T-helper 1 cell treated with Interleukin-12 subunit alpha and Interleukin-12 subunit beta and Interleukin-4 antibody, amounts not matched to agents 30 ng/mL and 1 ng/mL, for 36 hours (primary cell): ENCODE measurements at regions not wholly inside any gene's neighbourhood (a gene's known extent, or its start where the extent isn't known, plus 50 kb on each side); places are given as distances from the start of the nearest gene placed in this dataset.

Experiments used
- intact Hi-C: fragments of 100-400 bp; cut with micrococcal nuclease; formaldehyde crosslinking; loops from one replicate; pipeline ENCODE4 v1.15.1; 2024

GRCh38 chr12:4223273-4223845 is 50.2 kb upstream of the CCND2 start:
- intact Hi-C loops: no loop called here

GRCh38 chr12:4221258-4221620 is 52.3 kb upstream of the CCND2 start:
- intact Hi-C loops: no loop called here

DNA sequence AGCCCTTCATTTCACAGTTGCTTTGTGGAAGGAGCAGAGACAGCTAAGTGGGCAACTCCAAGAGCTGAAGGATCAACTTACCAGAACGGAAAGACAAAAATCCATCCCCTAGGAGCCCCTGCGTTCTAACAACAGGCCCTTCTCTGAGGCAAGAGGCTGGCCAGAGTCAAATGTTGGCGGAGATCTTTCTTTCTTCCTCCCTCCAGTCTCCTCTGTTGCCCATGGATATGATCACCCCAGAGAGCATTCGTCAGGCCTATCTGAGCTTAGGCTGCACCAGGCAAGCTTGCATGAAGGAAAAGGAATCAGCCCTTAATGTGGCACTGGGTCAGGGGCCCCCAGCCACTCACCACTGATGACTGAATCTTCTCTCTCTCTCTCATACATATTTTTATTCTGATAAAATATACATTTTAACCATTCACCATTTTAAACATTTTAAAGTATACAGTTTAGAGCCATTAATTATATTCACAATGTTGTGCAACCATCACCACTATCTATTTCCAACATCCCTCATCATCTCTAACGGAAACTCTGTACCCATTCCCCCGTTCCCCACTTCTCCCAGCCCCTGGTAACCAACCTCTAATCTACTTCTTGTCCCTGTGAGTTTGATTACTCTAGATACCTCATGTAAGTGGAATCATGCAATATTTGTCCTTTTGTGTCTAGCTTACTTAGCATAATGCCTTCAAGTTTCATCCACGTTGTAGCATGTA is 52.9 kb upstream of the CCND2 start:
- intact Hi-C loops: no loop called here

GRCh38 chr12:4217091-4217490 is 56.5 kb upstream of the CCND2 start:
- intact Hi-C loops: no loop called here

GRCh38 chr12:4216187-4216927 is 57.2 kb upstream of the CCND2 start:
- intact Hi-C loops: no loop called here

GRCh38 chr12:4215229-4216186 is 58.1 kb upstream of the CCND2 start:
- intact Hi-C loops: loop anchor here (1.0 to 2.0 kb wide), 4 partner anchors 53 to 108 kb away; no protein-coding TSS in a partner anchor

- intact Hi-C loops: loop anchor here (1.0 to 2.0 kb wide), 4 partner anchors 54 to 108 kb away; no protein-coding TSS in a partner anchor
These were observed 58.7 kb upstream of the CCND2 start for GRCh38 chr12:4214877-4215228.

DNA sequence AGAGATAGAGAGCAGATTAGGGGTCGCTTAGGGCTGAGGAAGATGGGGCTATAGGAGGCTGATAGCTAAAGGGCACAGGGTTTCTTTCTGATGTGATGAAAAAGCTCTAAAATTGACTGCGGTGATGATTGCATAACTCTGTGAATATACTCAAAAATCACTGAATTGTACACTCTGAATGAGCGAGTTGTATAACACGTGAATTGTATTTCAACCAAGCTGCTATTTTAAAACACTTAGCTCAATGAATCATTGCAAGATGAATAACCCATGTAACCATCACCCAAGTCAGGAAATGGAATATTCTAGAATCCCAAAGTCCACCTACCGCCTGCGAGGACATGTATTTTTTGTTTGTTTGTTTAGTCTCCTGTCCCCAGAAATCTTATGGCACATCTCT is 60.1 kb upstream of the CCND2 start:
- intact Hi-C loops: no loop called here

GRCh38 chr12:4212845-4213244 is 60.7 kb upstream of the CCND2 start:
- intact Hi-C loops: no loop called here

GRCh38 chr12:4211372-4211771 is 62.2 kb upstream of the CCND2 start:
- intact Hi-C loops: no loop called here

- intact Hi-C loops: no loop called here
These were observed 63.4 kb upstream of the CCND2 start for GRCh38 chr12:4210183-4210582.

DNA sequence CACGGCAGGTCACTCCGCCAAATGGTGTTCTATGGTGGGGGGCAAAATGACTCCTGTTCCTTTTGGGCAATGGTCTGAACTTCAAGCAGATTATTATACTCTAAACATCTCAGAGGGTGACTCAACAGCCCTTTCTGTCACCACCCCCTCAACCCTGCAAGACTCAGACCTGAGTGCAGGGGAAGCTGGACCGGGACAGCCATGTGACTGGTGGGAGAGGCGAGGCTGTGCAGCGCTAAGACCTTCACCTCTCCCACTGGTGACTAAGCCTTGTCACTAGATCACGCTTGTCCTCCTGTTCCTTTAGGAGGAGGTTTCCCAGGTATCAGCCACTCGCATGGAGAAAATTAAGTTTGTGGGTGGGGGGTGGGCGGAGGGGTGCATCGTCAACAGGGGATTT is 67.1 kb upstream of the CCND2 start:
- intact Hi-C loops: no loop called here

- intact Hi-C loops: no loop called here
These were observed 69.7 kb upstream of the CCND2 start for GRCh38 chr12:4203772-4204376.

GRCh38 chr12:4202918-4203317 is 70.6 kb upstream of the CCND2 start:
- intact Hi-C loops: no loop called here

GRCh38 chr12:4202487-4202886 is 71.1 kb upstream of the CCND2 start:
- intact Hi-C loops: no loop called here

GRCh38 chr12:4201333-4202100 is 72.0 kb upstream of the CCND2 start:
- intact Hi-C loops: no loop called here

DNA sequence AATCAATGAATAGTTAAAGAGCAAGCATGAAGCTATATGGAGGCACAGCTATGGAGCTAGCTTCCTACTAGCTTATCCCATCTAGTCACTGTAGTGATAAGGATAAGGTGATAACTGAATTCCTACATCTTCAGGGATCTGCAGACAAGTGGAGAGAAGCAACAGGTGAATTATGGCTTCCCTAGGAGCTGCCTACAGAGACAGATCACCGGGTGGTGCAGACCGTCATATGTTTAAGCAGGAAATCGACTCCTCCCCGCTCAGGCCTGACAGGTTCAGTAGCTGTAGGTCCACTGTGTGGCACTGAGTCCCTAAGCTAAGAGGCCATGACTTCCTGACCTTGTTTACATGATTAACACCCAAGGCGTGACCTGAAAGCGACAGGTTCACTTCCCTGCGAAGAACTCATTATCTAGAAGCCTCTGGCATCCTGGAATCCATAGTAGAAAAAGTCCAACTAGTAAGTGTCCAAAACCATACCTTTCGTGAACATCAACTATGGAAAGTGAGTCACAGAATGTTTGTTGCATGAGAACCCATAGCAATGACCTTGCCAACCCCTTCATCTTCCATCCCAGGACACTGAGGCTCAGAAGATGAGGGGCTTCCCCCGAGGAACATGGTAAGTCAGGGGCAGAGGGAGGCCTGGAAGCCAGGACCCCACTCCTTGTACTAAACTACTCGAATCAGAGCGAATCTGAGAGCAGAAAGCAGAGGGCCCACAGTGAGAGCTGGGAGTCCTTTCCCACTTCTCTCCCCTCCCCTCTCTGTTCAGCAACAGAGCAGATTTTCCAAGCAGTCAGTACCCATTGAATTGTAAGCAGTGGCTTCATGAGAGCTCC is 75.4 kb upstream of the CCND2 start:
- intact Hi-C loops: no loop called here

DNA sequence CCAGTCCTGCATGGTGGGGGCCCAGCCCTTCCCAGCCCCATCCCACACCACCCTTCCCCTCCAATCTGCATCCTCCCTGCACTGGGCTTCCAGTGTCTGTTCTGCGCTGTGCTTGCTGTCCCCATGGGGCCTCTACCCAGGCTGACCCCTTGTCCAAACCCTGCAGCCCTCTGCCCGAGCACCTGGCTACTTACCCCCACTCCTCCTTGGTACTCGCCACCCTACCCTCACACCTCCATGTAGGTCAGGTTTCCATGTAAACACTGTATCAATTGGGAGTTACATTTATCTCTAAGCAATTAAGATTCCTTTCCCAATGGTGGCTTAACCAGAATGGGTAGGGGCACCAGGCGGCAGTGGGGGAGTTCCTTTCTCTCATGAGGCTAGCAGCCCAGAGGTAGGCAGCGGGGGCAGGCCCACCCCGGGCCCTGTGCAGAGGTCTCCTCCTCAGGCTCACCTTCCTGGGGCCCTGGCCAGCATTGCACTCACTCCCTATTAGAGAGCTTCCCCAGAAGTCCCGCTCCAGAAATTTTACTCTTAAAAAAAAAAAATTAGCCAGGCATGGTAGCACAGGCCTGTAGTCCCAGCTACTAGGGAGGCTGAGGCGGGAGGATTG is 76.6 kb upstream of the CCND2 start:
- intact Hi-C loops: no loop called here

DNA sequence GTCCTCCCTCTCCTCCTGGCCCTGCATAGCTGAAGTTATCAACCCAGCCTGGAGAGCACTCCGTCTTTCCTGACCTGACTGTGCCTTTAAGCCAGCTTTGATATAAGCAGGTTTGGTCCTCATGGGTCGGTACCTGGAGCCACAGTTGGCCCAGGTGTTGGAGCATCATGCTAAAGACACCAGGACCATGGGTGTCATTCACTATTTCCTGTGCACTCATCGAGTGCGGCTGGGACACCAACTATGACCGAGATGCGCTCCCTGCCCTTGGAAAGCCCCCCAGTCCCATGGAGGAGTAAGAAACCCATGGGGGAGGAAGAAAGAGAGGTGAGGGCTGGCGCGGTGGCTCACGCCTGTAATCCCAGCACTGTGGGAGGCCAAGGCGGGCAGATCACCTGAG is 78.9 kb upstream of the CCND2 start:
- intact Hi-C loops: no loop called here
